GM21360 (cell line): ENCODE measurements at regions not wholly inside any gene's neighbourhood (a gene's known extent, or its start where the extent isn't known, plus 50 kb on each side); places are given as distances from the start of the nearest gene placed in this dataset.

Experiments used
- ATAC-seq: cut with Tn5 transposase; IDR thresholded peaks from one replicate; pipeline ENCODE4 v1.9.1; 2021; ENCODE audit warnings: mild to moderate bottlenecking, moderate library complexity; ENCODE audit not compliant: unreplicated experiment

DNA sequence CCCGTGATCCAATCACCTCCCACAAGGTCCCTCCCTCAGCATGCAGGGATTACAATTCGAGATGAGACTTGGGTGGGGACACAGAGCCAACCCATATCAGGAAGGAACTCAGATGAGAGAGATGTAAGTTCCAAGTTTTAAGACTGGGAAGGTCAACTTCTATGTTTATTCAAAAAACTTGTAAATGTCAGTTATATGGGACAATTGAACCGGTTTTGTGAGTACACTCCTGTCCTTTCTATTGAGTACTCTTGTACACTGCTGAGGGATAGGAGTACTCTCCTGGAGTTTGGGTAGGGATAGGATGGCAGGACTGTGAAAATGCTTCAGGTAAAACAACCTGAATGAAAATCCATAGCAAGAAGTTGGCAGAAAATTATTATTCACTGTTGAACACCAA, 239.1 kb downstream of the ZNF674 start:
- no peak for ATAC-seq

- no peak for ATAC-seq
Measured at GRCh38 chrX:46305431-46305830, 239.8 kb downstream of the ZNF674 start.

- ATAC-seq = no peak
Measured at GRCh38 chrX:46301903-46302302, 243.3 kb downstream of the ZNF674 start.

DNA sequence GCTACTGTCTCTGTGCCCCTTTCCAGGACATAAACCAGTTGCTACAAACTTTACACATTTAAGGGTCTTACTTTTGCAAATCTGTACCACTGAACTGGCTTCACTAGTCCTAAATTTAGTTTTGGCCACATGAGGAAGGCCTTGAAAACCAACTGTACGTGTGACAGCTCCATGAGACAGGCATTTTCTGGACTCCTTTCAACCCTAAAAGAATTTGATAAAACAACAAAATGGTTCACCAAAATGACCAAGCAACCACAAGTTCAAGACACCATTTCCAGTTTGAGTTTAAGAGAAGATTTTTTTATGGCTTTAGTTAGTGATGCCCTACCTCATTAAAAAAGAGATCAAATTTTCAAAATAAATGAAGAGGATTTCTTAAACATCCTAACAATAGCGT, 246.4 kb downstream of the ZNF674 start:
- no peak for ATAC-seq

DNA sequence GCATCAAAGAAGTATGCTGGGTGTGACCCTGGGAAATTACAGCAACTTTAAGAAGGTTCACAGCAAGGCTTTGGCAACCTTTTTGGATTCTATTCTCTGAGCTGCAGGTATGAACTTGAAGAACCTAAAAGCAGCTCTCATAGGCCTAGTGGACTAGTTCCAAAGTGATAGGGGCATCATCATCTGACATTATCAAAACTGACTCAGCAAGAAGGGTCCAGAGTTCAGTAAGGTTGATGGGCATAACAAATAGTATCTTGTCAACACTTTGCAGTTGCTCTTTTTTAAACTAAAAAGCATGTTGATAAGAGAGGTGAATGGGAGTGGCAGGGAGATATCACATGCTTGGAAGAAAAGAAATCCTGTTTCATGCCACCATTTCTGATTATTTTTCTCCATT, 249.3 kb downstream of the ZNF674 start:
- no peak for ATAC-seq

DNA sequence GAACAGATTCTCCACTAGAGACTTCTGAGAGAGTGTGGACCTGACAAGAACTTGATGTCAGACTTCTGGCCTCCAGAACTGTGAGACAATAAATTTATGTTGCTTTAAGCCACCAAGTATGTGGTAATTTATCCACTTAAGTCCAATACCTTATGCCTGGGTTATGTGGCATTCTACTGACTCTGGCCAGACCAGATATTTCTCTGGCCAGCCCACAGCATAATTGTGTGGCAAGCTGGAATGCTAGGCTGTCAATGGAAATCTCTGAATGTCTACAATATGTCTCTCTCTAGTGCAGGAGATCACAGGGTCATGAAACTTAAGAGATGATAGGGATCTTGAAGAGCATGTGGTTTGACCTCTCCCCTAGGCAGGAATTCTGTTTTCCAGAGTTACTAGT, 251.0 kb downstream of the ZNF674 start:
- no peak for ATAC-seq

DNA sequence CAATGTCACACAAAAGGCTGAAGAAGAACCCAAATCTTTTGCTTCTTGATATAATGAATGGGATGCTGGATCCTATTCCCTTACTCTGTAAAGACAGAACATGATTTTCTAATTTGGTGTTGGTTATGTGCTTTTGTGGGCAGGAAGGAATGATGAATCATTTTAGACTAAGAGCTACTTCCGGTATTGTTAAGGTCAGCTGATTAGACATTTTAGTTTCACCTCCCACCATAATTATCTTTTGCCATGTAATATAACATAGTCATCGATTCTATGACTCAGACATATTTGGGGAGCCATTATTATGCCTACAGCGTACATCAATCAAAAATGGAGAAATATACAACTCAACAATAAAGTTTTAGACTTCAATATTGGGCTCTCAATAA, 265.3 kb downstream of the ZNF674 start:
- no peak for ATAC-seq

GRCh38 chrX:46279214-46279924, 265.9 kb downstream of the ZNF674 start:
- ATAC-seq = no peak

DNA sequence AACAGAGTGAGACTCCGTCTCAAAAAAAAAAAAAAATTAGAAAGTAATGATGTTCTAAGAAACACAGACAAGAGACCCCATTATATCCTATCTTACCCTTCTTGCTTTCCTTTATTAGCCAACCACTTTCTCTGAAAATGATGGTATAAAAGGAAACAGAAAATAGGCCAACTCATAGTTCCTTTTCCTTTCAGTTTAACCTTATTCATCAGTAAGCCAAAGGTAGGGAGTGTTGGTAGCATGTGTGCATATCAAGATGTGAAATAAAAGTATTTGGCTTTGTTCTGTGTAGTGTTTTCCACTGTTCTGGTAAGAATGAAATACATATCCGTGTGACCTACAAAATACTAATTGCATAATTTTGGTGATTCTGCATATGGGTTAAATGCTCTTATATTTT, 266.6 kb downstream of the ZNF674 start:
- ATAC-seq = no peak

- ATAC-seq = no peak
Measured at GRCh38 chrX:46268412-46268811, 276.8 kb downstream of the ZNF674 start.

DNA sequence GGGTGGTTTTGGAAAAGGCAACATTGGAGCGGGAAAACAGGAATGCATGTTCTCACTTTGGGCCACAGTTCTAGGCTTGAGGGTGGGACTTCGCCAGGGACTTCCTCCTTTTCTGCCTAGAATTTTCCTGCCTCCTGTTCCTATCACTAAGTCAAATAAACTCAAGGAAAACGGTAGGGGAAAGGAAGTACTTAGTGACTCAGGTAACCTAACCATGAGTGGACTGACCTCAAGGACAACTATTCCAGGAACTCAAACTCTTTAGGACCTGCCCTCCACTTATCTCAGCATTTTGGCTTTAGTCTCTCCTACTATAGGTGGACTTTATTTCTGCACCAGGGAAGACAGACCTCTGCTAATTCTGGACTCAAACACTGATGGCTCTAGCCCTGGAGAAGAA, 281.7 kb downstream of the ZNF674 start:
- ATAC-seq = no peak

DNA sequence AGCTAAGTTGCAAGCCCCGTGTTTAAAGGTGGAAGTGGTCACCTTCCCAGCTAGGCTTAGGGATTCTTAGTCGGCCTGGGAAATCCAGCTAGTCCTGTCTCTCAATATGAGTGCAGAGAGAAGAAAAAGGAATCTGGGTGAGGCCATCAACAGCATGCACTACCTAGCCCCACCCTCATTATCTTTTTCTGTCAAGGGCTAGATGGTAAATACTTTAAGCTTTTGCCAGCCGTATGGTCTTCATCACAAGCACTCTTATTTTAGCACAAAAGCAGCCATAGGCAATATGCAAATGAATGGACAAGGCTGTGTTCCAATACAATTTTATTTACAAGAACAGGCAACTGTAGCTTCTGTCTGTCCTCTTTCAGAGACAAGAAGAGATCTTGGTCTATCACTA, 282.9 kb downstream of the ZNF674 start:
- no peak for ATAC-seq

DNA sequence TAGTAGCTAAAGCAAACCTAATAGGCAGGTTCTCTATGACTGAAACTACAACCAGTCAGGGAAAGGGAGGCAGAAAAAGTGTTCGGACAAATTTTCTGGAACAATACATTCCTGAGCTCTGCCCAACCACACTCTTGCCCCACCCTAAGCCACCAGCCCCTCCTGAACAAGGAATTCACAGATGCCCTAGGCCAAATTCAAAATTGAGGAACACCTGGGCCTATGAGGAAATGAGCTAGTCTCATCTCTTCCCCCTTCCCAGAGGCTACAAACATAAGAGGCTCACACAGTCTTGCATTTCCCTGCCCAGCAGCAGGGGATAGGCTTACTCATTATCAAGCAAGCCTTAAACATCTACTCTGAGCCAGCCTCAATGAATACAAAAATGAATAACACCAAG, 284.7 kb downstream of the ZNF674 start:
- ATAC-seq = no peak

DNA sequence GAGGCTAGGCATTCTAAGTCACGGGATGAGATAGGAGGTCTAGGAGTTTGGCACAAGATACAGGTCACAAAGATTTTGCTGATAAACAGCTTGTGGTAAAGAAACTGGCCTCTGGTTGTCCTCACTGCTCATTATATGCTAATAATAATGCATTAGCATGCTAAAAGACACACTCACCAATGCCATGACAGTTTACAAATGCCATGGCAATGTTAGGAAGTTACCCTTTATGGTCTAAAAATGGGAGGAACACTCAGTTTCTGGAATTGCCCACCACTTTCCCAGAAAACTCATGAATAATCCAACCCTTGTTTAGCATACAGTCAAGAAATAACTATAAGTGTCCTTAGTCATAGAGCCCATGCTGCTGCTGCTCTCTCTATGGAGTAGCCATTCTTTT, 286.9 kb downstream of the ZNF674 start:
- no peak for ATAC-seq

DNA sequence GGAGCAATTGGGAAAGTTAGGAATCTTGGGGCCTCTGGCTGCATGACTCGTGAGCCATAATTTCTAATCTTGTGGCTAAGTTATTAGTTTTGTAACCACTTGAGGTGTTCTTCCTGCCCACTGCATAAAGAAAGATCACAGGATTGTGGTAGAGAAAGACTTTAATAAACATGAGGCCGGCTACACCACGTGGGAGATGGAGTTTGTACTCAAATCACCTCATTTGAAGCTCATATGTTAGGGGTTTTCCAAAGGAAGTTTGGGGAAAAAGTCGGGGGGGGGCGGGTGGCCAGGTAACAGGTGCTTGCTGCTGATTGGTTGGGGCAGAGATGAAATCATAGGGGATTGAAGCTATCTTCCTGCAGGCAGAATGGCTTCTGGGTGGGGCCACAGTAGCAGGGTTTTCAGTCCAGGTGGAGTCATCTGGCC, 287.8 kb downstream of the ZNF674 start:
- no peak for ATAC-seq

GRCh38 chrX:46256875-46257274, 288.3 kb downstream of the ZNF674 start:
- no peak for ATAC-seq

DNA sequence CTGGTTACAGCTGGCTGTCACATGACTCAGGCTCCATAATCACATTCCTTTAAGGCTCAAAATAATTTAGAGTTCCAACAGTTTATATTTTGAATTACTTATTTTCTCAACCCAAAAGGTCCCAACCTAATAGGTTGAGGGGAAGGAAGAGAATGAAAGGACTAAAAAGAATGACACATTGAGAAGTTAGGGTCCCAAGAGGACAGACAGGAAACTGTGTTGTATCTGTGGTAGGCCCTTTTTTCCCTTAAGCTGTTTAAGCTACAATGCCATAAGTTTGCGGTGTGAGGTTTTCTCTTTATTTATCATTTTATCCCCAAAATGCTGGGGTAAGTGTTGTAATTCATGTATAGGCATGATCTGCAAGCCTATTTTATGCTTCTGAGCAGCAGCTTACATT, 290.2 kb downstream of the ZNF674 start:
- ATAC-seq = no peak

- ATAC-seq = no peak
Measured at GRCh38 chrX:46254641-46255040, 290.6 kb downstream of the ZNF674 start.

- ATAC-seq = no peak
Measured at GRCh38 chrX:46251755-46252154, 293.5 kb downstream of the ZNF674 start.

- no peak for ATAC-seq
Measured at GRCh38 chrX:46250151-46250550, 295.1 kb downstream of the ZNF674 start.

GRCh38 chrX:46247456-46247855, 297.8 kb downstream of the ZNF674 start:
- no peak for ATAC-seq

DNA sequence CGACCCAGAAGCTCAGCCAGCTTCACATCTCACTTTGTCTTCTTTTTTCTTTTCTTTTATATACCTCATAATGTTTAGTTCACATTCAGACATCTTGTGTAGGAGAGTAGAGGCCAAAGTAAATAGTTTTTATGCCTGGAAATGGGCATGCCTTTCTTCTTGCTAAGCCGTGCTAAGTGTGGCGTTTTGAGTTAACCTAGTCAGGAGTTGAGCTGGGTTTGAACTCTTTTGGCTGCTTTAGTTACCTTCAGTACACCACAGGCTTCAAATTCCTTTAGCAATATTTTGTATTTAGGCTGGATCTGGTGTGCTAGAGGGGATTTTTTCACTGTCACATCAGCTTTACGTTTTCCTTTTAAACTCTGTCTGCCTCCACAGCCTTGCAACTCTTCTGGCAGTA, 300.8 kb downstream of the ZNF674 start:
- no peak for ATAC-seq

DNA sequence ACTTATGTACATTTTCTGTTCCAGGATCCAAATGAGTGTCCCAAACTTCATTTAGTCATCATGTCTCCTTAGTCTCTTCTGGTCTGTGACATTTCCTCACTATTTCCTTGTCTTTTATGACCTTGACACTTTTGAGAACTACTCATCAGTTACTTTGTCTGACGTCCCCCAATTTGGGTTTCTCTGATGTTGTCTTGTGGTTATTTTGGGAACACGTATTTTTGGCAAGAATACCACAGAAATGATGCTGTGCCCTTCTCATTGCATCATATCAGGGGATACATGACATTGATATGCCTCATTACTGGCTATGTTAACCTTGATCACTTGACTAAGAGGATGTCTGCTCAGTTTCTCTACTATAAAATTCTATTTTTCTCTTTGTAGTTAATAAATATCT, 308.8 kb downstream of the ZNF674 start:
- ATAC-seq = no peak
